NT2/D1 (cell line): ENCODE measurements at regions not wholly inside any gene's neighbourhood (a gene's known extent, or its start where the extent isn't known, plus 50 kb on each side); places are given as distances from the start of the nearest gene placed in this dataset.

ENCODE experiments used
- SUZ12 ChIP-seq: IDR thresholded peaks from 2 replicates; pipeline ENCODE4 v1.6.1; 2011; ENCODE audit not compliant: insufficient read length, insufficient read depth; ENCODE audit errors: extremely low read depth
- YY1 ChIP-seq: IDR thresholded peaks from 2 replicates; pipeline ENCODE4 v1.6.1; 2011; ENCODE audit not compliant: insufficient read length, insufficient read depth
- ZNF274 ChIP-seq: IDR thresholded peaks from 2 replicates; pipeline ENCODE4 v1.6.1; 2011; ENCODE audit warnings: mild to moderate bottlenecking, low read depth, low read length

- no peak for TF ChIP-seq ZNF274
- TF ChIP-seq YY1: no peak
- TF ChIP-seq SUZ12: no peak
These were observed 458.5 kb downstream of the IRX1 start for GRCh38 chr5:4054092-4054491.
